NT2/D1 (cell line): ENCODE measurements at regions not wholly inside any gene's neighbourhood (a gene's known extent, or its start where the extent isn't known, plus 50 kb on each side); places are given as distances from the start of the nearest gene placed in this dataset.

Experiments
- YY1 ChIP-seq: IDR thresholded peaks from 2 replicates; pipeline ENCODE4 v1.6.1; 2011; ENCODE audit not compliant: insufficient read length, insufficient read depth
- ZNF274 ChIP-seq: IDR thresholded peaks from 2 replicates; pipeline ENCODE4 v1.6.1; 2011; ENCODE audit warnings: mild to moderate bottlenecking, low read depth, low read length

DNA sequence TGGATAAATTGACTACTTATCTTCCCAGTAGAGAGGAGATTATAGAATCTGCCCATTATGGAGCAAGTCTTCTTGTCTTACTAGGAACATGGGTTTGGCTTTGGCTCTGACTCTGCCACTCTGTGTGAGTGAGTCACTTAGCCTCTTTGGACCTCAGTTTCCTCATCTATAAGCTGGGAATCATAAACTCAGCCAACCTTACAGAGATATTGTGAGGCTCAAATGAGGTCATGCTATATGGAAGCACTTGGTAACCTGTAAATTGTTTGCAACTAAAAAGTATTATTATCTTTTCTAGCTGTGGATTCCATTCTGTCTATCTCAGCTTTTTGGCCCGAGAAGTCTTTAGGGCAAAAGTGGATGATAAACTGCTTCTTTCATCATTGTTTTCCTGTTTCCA lies 186.8 kb upstream of the TSC22D1 start:
- TF ChIP-seq ZNF274 (no peak), YY1 (no peak)
